DMS 273 treated with DMSO at 0.1 percent for 48 hours (cell line): ENCODE measurements at regions not wholly inside any gene's neighbourhood (a gene's known extent, or its start where the extent isn't known, plus 50 kb on each side); places are given as distances from the start of the nearest gene placed in this dataset.

Experiments used
- DNase-seq: peaks from one replicate; lab custom pipeline; 2025; lab: John Stamatoyannopoulos, UW

GRCh38 chr2:4576075-4576474 lies 872.7 kb downstream of the DCDC2C start:
- DNase-seq: no peak

DNA sequence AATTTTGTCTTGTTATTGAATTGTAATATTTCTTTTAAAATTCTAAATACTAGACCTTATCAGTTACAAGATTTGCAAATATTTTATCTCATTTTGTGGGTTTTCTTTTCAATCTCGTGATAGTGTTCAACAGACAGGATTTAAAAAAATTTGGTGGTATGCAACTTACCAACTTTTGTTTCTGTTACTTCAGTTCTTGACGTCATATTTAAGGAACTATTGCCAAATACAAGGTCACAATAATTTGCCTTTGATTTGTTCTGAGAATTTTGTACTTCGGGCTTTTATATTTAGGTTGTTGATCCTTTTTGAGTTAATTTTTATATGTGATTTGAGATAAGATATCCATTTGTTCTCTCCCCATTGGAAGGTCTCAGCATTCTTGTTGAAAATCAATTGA lies 876.6 kb downstream of the DCDC2C start:
- no peak for DNase-seq

DNA sequence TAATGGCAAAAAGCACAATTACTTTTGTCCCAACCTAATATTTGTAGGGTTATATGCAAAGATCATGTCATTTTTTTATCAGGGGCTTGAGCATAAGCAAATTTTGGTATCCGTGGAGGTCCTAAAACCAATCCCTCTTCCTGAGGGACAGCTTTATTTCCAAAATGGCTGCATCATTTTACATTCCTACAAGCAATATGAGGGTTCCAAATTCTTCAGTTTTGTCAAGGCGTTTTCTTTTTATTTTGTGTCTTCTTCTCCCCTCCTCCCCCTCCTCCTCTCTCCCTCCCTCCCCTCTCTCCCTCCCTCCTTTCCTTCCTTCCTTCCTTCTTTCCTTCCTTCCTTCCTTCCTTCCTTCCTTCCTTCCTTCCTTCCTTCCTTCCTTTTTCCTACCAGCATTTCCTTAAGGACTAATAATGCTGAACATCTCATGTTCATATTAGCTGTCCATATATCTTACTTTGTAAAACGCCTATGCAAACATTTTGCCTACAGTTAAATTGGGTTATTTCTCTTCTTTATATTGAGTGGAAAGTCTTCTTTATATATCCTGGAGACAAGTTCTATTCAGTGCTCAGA lies 881.8 kb downstream of the DCDC2C start:
- no peak for DNase-seq

GRCh38 chr2:4588606-4589005 lies 885.2 kb downstream of the DCDC2C start:
- DNase-seq: no peak

DNA sequence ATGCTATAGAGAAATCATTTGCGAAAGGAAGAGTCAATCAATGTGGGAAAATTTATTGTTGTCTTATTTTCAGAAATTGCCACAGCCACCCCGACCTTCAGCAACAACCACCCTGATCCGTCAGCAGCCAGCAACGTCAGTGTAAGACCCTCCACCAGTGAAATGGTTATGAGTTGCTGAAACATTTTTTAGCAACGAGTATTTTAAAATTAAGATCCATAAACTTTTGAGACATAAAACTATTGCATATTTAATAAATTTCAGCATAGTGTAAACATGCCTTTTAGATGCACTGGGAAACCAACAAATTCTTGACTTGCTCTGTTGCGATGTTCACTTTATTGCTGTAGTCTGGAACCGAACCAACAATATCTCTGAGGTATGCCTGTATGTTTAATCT lies 887.9 kb downstream of the DCDC2C start:
- no peak for DNase-seq

GRCh38 chr2:4597400-4597799 lies 894.0 kb downstream of the DCDC2C start:
- DNase-seq: no peak

- DNase-seq: no peak
Measured at GRCh38 chr2:4604767-4605166, 901.4 kb downstream of the DCDC2C start.

GRCh38 chr2:4618141-4618540 lies 914.8 kb downstream of the DCDC2C start:
- no peak for DNase-seq

GRCh38 chr2:4618630-4619228 lies 915.4 kb downstream of the DCDC2C start:
- no peak for DNase-seq

DNA sequence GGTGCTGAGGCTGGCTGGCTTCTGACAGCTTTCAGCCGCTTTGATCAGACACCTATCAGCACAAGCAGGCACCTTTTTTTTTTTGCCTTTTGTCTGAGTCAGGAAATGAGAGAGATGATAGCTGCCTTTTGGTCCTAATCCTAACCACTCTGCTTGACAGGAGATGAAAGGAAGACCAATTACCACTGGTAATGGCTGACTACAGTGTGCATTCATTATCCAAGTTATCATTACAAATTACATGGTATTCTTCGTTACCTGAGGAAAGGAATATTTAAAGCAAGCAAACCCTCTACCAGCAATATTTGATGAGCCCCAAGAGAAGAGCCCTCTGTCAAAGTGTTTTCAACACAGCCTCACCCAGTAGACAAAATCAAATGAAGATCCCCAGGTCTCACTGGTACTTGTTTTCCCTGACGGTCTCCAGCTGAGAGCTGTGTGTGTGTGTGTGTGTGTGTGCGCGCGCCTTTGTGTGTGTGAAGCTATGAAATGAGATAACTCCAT lies 925.7 kb downstream of the DCDC2C start:
- no peak for DNase-seq

- no peak for DNase-seq
Measured at GRCh38 chr2:4635289-4635688, 931.9 kb downstream of the DCDC2C start.

DNA sequence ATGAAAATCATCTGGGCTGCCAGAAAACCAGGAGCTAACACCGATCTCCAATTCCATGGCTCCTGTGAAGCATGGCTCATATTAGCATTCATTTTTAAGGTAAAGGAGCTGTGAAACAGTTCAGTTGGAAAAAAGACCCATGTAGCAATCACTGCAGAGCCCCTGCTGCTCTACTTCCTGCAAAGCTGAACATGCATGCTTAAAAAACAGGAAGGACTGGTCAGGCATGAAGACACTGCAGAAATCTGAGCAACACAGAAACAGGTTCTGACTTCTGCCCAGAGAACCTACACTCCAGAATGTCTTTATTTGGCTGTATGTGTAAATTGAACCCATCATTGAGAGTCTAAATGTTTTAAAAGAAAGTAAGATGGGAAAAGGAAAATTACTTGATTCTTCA lies 950.6 kb downstream of the DCDC2C start:
- DNase-seq: no peak

GRCh38 chr2:4656326-4656725 lies 953.0 kb downstream of the DCDC2C start:
- no peak for DNase-seq

- no peak for DNase-seq
Measured at GRCh38 chr2:4662161-4662779, 958.9 kb downstream of the DCDC2C start.

- DNase-seq: no peak
Measured at GRCh38 chr2:4668381-4668780, 965.0 kb downstream of the DCDC2C start.

- no peak for DNase-seq
Measured at GRCh38 chr2:4670331-4670730, 967.0 kb downstream of the DCDC2C start.

DNA sequence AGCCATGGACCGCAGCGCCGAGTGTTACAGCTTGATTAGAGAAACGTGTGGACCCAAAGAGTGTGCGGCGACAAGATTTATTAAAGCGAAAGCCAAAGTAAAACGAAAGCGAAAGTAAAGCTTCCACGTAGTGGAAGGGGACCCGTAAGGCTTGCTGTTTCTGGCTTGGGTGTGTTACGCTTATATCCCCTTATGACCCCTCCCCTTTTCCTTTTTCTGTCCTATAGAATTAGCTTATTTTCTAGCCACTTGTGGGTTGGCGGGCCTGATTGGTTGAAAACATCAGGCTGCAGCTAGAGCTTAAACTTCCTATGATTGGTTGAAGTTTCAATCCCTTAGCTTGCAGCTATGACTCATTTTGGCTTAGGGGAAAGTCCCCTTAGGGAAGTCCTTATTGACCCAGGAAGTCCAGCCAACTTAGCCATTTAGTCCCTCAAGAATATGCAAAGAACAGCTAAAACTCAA lies 969.7 kb downstream of the DCDC2C start:
- no peak for DNase-seq

- no peak for DNase-seq
Measured at GRCh38 chr2:4674007-4674406, 970.6 kb downstream of the DCDC2C start.

GRCh38 chr2:4675295-4675694 lies 971.9 kb downstream of the DCDC2C start:
- DNase-seq: no peak

DNA sequence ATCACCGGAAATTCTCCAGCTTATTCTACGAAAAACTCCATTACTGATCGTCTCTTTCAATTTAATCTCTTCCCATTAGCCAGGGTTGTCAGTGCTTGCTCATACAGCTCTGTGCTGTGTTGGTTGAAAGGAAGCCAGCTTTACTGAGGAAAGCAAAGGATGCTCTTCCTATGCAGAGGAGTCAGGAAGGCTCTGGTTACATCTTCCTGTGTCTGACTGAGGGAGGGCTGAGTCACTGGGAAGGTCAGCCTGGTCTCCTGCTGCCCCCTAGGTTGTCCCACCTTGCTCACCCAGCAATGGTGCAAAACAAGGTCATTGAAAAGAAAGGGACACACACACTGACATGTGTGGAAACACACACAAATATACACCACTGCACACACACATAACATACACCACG lies 975.6 kb downstream of the DCDC2C start:
- no peak for DNase-seq

- no peak for DNase-seq
Measured at GRCh38 chr2:4679391-4679790, 976.0 kb downstream of the DCDC2C start.

DNA sequence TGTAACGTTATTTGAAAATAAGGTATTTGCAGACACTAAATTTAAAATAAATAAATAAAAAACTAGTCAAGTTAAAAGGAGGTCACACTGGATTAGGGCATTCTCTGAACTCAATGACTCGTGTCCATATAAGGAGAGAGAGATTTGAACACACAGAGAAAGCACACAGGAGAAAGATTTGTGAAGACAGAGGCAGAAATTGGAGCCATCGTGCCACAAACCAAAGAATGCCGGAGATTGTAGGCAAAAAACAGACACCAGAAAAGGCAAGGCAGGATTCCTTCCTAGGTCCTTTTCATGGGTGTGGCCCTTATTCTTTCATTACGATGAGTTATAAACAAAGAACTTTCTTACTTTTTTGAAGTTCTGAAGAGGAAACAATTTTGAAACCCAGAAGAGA lies 981.5 kb downstream of the DCDC2C start:
- no peak for DNase-seq

DNA sequence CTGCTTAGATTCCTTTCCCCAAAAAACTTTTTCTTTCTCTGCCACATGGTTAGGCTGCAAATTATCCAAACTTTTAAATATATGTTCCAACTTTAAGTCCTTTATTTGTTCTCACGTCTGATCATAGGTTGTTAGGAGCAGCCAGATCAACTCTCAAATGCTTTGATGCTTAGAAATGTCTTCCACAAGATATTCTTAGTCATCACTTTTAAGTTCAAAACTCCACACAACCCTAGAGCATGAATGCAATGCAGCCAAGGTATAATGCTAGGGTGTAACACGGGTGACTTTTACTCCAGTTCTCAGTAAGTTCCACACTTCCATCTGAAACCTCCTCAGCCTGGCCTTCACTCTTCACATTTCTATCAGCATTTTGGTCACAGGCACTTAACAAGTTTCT lies 987.5 kb downstream of the DCDC2C start:
- DNase-seq: no peak

DNA sequence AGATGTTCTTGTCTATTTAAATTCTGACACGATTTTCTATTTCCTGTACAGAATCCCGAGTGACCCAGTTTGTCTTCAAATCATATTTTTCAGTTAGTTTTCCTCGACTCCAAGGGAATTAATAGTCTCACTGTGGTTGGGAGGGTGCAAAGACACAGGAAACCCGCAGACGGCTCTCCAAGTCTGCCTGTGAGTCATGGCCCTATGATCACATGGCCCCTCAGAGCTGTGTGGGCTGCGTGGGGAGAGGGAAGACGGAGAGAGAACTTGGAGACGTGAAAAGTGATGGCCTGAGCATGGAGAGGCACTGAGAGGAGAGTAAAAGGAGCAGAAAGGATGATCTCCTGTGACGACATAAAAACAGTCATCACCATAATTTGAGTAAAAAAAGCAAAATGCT lies 989.9 kb downstream of the DCDC2C start:
- DNase-seq: no peak
